ENCODE measurements at regions not wholly inside any gene's neighbourhood (a gene's known extent, or its start where the extent isn't known, plus 50 kb on each side); places are given as distances from the start of the nearest gene placed in this dataset.

DNA sequence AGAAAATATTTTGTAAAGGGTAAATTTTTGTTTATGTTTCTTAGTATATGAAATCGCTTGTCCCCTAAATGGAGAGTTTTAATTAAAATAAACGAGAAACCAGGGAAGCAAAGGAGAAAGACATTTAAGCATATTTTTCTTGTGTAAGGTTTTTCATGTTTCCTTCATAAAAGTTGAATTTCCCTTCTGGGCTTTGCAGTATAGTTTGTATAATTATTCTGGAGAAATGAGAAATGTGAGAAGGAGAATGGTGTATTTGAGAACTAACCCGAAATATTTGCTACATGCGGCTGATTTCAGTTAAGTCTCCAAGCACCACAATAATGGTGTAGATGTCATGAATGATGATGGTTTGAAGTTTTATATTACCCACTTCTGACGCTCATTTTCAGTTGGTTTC lies 307.7 kb upstream of the SEL1L start:
- Histone ChIP-seq H3K27me3 (ENCODE audit: low read depth, low read length) (no peaks in the 10 kb centered on the region), H3K36me3 (ENCODE audit: control insufficient read depth in 1 of 2, insufficient read depth in 2 of 2, low read length in 2 of 2) (no peaks in the 10 kb centered on the region), H3K4me3 (ENCODE audit: low read depth in 1 of 2, low read length in 2 of 2) (no peak overlapping the region), H3K4me1 (ENCODE audit: control insufficient read depth in 1 of 2, insufficient read depth in 2 of 2, low read length in 2 of 2) (no peaks in the 10 kb centered on the region), H3K27ac (ENCODE audit: low read length) (no peak overlapping the region), H3K9me3 (ENCODE audit: control insufficient read depth in 1 of 2, low read length in 2 of 2) (peaks cover 0 to 7% of the 10 kb centered on the region in 2 donors)

DNA sequence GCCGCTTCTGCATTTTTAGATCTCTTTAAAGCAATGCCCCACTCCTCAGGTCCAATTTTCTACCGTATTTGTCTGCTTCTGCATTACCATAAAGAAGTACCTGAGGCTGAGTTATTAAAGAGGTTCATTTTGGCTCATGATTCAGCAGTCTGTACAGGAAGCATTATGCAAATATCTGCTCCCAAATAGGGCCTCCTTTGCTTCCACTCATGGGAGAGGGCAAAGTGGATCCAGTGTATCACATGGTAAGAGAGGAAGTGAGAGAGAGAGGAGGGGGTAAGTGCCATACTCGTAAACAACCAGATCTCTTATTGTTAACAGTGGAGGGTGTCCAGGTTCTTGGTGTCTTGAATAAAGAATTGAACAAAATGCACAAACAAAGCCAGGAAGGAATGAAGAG lies 316.1 kb upstream of the SEL1L start:
- H3K4me1 ChIP-seq (ENCODE audit: control insufficient read depth in 1 of 2, insufficient read depth in 2 of 2, low read length in 2 of 2) = no peaks in the 10 kb centered on the region
- H3K27me3 ChIP-seq (ENCODE audit: low read depth, low read length) = no peaks in the 10 kb centered on the region
- no peaks in the 10 kb centered on the region for H3K36me3 ChIP-seq (ENCODE audit: control insufficient read depth in 1 of 2, insufficient read depth in 2 of 2, low read length in 2 of 2)
- no peak overlapping the region for H3K4me3 ChIP-seq (ENCODE audit: low read depth in 1 of 2, low read length in 2 of 2)
- H3K9me3 ChIP-seq (ENCODE audit: control insufficient read depth in 1 of 2, low read length in 2 of 2) = peaks cover 0 to 21% of the 10 kb centered on the region in 2 donors
- H3K27ac ChIP-seq (ENCODE audit: low read length) = no peak overlapping the region

DNA sequence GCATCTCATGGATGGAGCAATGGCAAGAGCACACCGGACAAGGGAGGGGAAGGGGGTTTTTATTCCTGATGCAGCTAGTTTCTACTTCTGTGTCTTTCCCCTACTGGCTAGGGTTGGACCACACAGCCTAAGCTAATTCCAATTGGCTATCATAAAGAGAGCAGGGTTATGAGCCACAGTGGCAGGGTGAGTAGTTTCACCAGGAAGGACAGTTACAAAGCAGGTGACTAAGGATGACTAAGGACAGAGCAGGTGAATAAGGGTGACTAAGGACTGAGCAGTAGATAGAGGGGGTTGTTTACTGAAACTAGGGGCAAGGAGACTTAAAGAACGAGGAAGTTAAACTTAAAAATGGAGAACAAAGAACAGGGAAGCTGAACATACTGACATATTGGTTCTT lies 321.4 kb upstream of the SEL1L start:
- Histone ChIP-seq H3K4me1 (ENCODE audit: control insufficient read depth in 1 of 2, insufficient read depth in 2 of 2, low read length in 2 of 2) (no peaks in the 10 kb centered on the region), H3K27me3 (ENCODE audit: low read depth, low read length) (no peaks in the 10 kb centered on the region), H3K27ac (ENCODE audit: low read length) (no peak overlapping the region), H3K4me3 (ENCODE audit: low read depth in 1 of 2, low read length in 2 of 2) (no peak overlapping the region), H3K36me3 (ENCODE audit: control insufficient read depth in 1 of 2, insufficient read depth in 2 of 2, low read length in 2 of 2) (no peaks in the 10 kb centered on the region), H3K9me3 (ENCODE audit: control insufficient read depth in 1 of 2, low read length in 2 of 2) (peaks cover 10 to 14% of the 10 kb centered on the region in 2 donors)

DNA sequence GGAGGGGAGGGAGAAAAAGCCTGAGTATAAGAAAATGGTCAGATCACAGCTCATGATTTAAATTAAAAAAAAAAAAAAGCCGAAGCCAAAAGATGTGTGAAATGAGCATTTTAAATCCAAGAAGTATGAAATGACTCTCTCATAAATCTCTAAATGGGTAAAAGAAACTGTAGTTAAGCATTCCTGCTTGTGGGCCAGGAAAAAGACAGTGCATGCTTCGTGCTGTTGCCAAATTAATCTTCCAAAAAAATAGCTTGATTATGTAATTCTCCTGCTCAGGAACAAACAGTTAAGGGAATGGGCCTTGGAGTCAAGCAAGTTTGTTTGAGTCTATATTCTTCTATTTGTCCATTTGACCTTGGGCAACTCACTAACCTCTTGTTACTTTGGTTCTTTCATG lies 325.4 kb upstream of the SEL1L start:
- Histone ChIP-seq H3K4me1 (ENCODE audit: control insufficient read depth in 1 of 2, insufficient read depth in 2 of 2, low read length in 2 of 2) (no peaks in the 10 kb centered on the region), H3K27me3 (ENCODE audit: low read depth, low read length) (no peaks in the 10 kb centered on the region), H3K36me3 (ENCODE audit: control insufficient read depth in 1 of 2, insufficient read depth in 2 of 2, low read length in 2 of 2) (no peaks in the 10 kb centered on the region), H3K4me3 (ENCODE audit: low read depth in 1 of 2, low read length in 2 of 2) (no peak overlapping the region), H3K27ac (ENCODE audit: low read length) (no peak overlapping the region), H3K9me3 (ENCODE audit: control insufficient read depth in 1 of 2, low read length in 2 of 2) (peaks cover 10 to 14% of the 10 kb centered on the region in 2 donors)

DNA sequence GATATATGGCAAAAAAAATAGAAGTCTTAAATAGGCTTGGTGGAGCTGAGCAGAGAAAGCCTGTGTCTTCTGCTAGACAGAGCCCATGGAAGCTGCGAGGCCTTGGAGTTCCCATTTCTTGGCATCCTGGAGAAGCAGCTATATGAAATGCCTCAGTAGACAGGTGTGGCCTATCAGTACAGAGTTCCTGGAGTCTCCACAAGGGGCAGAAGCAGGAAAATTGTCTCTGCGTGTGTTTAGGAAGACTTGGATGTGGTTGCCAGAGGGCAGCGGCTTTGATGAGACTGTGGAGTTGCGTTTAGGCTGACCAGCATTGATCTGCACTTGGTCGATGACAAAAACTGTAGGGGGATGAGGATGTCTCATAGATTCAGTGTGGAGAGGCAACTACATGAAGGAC lies 334.5 kb upstream of the SEL1L start:
- no peak overlapping the region for H3K27ac ChIP-seq (ENCODE audit: low read length)
- H3K4me1 ChIP-seq (ENCODE audit: control insufficient read depth in 1 of 2, insufficient read depth in 2 of 2, low read length in 2 of 2) = no peaks in the 10 kb centered on the region
- no peaks in the 10 kb centered on the region for H3K36me3 ChIP-seq (ENCODE audit: control insufficient read depth in 1 of 2, insufficient read depth in 2 of 2, low read length in 2 of 2)
- H3K4me3 ChIP-seq (ENCODE audit: low read depth in 1 of 2, low read length in 2 of 2) = no peak overlapping the region
- no peaks in the 10 kb centered on the region for H3K9me3 ChIP-seq (ENCODE audit: control insufficient read depth in 1 of 2, low read length in 2 of 2)
- H3K27me3 ChIP-seq (ENCODE audit: low read depth, low read length) = no peaks in the 10 kb centered on the region

DNA sequence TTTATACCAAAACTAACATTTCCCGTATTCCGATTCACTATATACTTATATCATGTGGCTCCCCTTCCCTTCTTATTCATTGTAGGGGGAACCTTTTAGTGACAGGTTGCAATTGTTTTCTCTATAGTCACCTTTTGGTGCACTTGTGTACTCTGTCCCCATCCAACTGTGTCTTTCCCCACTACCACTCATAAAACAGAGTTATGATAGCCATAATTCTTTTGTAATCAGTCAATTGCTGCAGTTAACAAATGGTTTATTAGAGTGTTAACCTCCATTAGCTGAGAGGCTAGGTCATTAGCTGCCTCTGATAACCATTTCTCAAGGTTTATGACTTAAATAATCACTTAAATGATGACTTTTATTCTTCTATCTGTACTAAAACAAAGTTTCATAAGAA lies 338.1 kb upstream of the SEL1L start:
- Histone ChIP-seq H3K36me3 (ENCODE audit: control insufficient read depth in 1 of 2, insufficient read depth in 2 of 2, low read length in 2 of 2) (no peaks in the 10 kb centered on the region), H3K4me3 (ENCODE audit: low read depth in 1 of 2, low read length in 2 of 2) (no peak overlapping the region), H3K27ac (ENCODE audit: low read length) (no peak overlapping the region), H3K9me3 (ENCODE audit: control insufficient read depth in 1 of 2, low read length in 2 of 2) (peaks cover 0 to 1% of the 10 kb centered on the region in 2 donors), H3K4me1 (ENCODE audit: control insufficient read depth in 1 of 2, insufficient read depth in 2 of 2, low read length in 2 of 2) (no peaks in the 10 kb centered on the region), H3K27me3 (ENCODE audit: low read depth, low read length) (no peaks in the 10 kb centered on the region)

DNA sequence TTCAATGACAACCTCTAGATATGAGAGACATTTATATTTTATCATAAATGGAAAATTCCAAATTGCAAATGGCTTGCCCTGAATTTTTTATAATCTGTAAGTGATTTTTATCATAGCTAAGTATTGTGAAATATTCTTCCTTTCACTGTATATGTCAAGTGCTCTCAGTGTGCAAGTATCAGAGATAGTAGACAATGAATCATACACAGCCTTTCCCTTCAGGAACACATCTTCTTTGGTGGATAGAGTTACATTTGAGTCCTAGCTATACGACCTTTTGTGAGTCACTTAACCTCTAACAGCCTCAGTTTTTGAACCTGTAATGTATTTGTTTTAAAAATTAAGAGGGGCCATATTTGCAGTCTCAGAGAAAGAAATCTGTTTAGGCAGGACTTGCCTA lies 350.7 kb upstream of the SEL1L start:
- no peaks in the 10 kb centered on the region for H3K27me3 ChIP-seq (ENCODE audit: low read depth, low read length)
- no peaks in the 10 kb centered on the region for H3K36me3 ChIP-seq (ENCODE audit: control insufficient read depth in 1 of 2, insufficient read depth in 2 of 2, low read length in 2 of 2)
- no peaks in the 10 kb centered on the region for H3K9me3 ChIP-seq (ENCODE audit: control insufficient read depth in 1 of 2, low read length in 2 of 2)
- H3K27ac ChIP-seq (ENCODE audit: low read length) = no peak overlapping the region
- H3K4me1 ChIP-seq (ENCODE audit: control insufficient read depth in 1 of 2, insufficient read depth in 2 of 2, low read length in 2 of 2) = no peaks in the 10 kb centered on the region
- no peak overlapping the region for H3K4me3 ChIP-seq (ENCODE audit: low read depth in 1 of 2, low read length in 2 of 2)

DNA sequence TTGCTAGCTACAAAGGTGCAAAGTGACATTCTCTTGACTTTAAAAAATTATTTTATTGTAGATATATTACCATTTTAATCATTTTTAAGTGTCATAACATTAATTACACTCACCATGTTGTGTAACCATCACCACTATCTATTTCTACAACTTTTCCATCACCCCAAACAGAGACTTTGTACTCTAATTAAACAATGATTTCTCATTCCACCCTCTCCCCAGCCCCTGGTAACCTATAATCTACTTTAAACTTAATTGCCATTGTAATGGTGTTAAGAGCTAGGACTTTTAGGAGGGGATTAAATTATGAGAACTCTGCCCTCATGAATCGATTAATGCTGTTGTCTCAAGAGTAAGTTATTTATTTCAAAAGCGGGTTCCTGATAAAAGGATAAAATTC lies 352.9 kb upstream of the SEL1L start:
- no peaks in the 10 kb centered on the region for H3K9me3 ChIP-seq (ENCODE audit: control insufficient read depth in 1 of 2, low read length in 2 of 2)
- H3K27ac ChIP-seq (ENCODE audit: low read length) = no peak overlapping the region
- no peaks in the 10 kb centered on the region for H3K27me3 ChIP-seq (ENCODE audit: low read depth, low read length)
- no peaks in the 10 kb centered on the region for H3K36me3 ChIP-seq (ENCODE audit: control insufficient read depth in 1 of 2, insufficient read depth in 2 of 2, low read length in 2 of 2)
- H3K4me1 ChIP-seq (ENCODE audit: control insufficient read depth in 1 of 2, insufficient read depth in 2 of 2, low read length in 2 of 2) = no peaks in the 10 kb centered on the region
- H3K4me3 ChIP-seq (ENCODE audit: low read depth in 1 of 2, low read length in 2 of 2) = no peak overlapping the region

DNA sequence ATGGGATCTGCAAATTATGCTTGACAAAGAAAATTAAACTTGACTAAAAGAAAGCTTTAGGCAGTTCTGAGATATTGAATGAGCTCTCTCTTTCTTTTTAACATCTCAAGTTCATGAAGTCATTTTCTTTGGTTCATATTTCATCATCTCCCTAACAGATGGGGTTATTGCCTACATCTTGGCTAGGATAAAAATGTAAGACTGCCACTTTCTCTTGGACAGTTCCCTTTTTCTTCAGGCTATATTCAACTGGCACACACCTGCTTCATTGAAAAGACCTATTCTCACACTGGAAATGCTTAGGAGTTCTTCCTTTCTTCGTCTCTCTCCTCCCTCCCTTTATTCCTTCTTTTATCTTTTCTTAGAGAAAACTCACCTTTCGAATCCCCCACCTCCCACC lies 355.9 kb upstream of the SEL1L start:
- Histone ChIP-seq H3K4me1 (ENCODE audit: control insufficient read depth in 1 of 2, insufficient read depth in 2 of 2, low read length in 2 of 2) (no peaks in the 10 kb centered on the region), H3K4me3 (ENCODE audit: low read depth in 1 of 2, low read length in 2 of 2) (no peak overlapping the region)

DNA sequence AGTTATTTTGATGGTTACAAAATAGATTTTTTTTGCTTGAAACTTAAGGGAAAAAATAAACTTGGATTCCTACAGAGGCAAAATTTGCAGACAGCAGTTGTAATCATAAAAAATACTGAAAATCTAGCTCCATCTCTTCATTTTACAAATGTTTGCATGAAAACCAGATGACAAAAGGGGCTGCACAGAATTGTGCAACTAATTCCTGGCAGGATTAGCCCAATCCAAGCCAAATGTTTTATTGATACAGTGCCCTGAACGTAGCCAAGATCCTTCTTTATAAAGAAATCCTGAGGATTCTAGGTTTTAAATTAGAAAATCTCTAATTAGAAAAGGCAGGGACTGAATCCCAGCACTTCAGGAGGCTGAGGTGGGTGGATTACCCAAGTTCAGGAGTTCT lies 356.4 kb upstream of the SEL1L start:
- no peak overlapping the region for H3K27ac ChIP-seq (ENCODE audit: low read length)

More for the DNA sequence above, 355.9 kb upstream of the SEL1L start:
- no peak overlapping the region for H3K27ac ChIP-seq (ENCODE audit: low read length)
- H3K9me3 ChIP-seq (ENCODE audit: control insufficient read depth in 1 of 2, low read length in 2 of 2) = no peaks in the 10 kb centered on the region
- H3K36me3 ChIP-seq (ENCODE audit: control insufficient read depth in 1 of 2, insufficient read depth in 2 of 2, low read length in 2 of 2) = no peaks in the 10 kb centered on the region
- no peaks in the 10 kb centered on the region for H3K27me3 ChIP-seq (ENCODE audit: low read depth, low read length)

DNA sequence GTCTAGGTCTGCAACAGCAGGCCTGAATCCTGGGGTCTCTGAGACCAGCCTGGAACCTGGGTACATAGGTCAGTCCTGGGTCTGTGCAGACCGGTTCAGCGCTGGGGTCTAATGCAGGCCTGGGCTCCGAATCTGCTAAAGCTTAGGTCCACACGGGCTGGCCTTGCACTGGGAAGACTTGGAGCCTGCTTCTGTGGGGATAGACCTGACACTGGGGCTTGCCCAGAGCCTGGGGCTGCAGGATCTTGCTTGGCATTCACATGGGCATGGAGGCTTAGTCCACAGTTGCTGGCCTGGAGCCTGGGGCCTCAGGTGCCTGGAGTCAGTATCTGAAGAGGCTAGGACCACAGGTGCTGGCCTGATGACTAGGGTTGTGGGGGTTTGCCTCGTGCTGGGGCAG lies 369.8 kb upstream of the SEL1L start:
- Histone ChIP-seq H3K9me3 (ENCODE audit: control insufficient read depth in 1 of 2, low read length in 2 of 2) (peaks cover 8 to 12% of the 10 kb centered on the region in 2 donors), H3K36me3 (ENCODE audit: control insufficient read depth in 1 of 2, insufficient read depth in 2 of 2, low read length in 2 of 2) (no peaks in the 10 kb centered on the region), H3K27me3 (ENCODE audit: low read depth, low read length) (no peaks in the 10 kb centered on the region), H3K27ac (ENCODE audit: low read length) (no peak overlapping the region), H3K4me3 (ENCODE audit: low read depth in 1 of 2, low read length in 2 of 2) (no peak overlapping the region), H3K4me1 (ENCODE audit: control insufficient read depth in 1 of 2, insufficient read depth in 2 of 2, low read length in 2 of 2) (no peaks in the 10 kb centered on the region)

More for the DNA sequence above, 356.4 kb upstream of the SEL1L start:
- Histone ChIP-seq H3K36me3 (ENCODE audit: control insufficient read depth in 1 of 2, insufficient read depth in 2 of 2, low read length in 2 of 2) (no peaks in the 10 kb centered on the region), H3K4me3 (ENCODE audit: low read depth in 1 of 2, low read length in 2 of 2) (no peak overlapping the region), H3K27me3 (ENCODE audit: low read depth, low read length) (no peaks in the 10 kb centered on the region), H3K9me3 (ENCODE audit: control insufficient read depth in 1 of 2, low read length in 2 of 2) (no peaks in the 10 kb centered on the region), H3K4me1 (ENCODE audit: control insufficient read depth in 1 of 2, insufficient read depth in 2 of 2, low read length in 2 of 2) (no peaks in the 10 kb centered on the region)

DNA sequence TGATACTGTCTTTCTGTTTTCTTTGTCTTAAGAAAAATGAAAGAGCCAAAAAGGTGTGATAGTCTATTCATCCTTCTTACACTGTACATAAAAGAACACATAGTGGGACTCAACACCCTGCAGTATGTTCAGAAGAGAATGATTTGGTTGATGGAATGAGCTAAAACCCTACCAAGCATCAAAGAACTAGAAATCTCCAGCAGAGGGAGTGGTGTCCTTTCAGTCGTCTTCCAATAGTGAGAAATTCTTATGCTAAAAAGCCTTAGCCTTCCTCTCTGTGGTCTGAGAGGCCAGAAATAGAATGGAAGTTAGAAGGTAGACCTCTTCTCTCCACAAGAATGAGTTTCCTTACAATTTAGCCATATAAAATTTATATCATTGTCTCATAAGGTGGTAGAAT lies 393.4 kb upstream of the SEL1L start:
- no peaks in the 10 kb centered on the region for H3K9me3 ChIP-seq (ENCODE audit: control insufficient read depth in 1 of 2, low read length in 2 of 2)
- H3K27ac ChIP-seq (ENCODE audit: low read length) = no peak overlapping the region
- no peaks in the 10 kb centered on the region for H3K27me3 ChIP-seq (ENCODE audit: low read depth, low read length)
- H3K4me3 ChIP-seq (ENCODE audit: low read depth in 1 of 2, low read length in 2 of 2) = no peak overlapping the region
- H3K4me1 ChIP-seq (ENCODE audit: control insufficient read depth in 1 of 2, insufficient read depth in 2 of 2, low read length in 2 of 2) = no peaks in the 10 kb centered on the region
- no peaks in the 10 kb centered on the region for H3K36me3 ChIP-seq (ENCODE audit: control insufficient read depth in 1 of 2, insufficient read depth in 2 of 2, low read length in 2 of 2)
